GM12891 (cell line): ENCODE measurements at regions not wholly inside any gene's neighbourhood (a gene's known extent, or its start where the extent isn't known, plus 50 kb on each side); places are given as distances from the start of the nearest gene placed in this dataset.
"Not testable (repeated sequence)": the region's sequence is repeated elsewhere in the genome, so short reads cannot be mapped to it uniquely, and the experiment has no call there.

Source experiments
- DNase-seq: peaks from one replicate; pipeline ENCODE4 v3.0.0; 2011; ENCODE audit warnings: low spot score; ENCODE audit not compliant: insufficient read length
- FAIRE-seq: peaks from 2 replicates; lab custom pipeline; 2011; peaks lifted over from hg19 to GRCh38; lab: Jason Lieb, UNC
- PAX5 ChIP-seq: IDR thresholded peaks from 2 replicates; pipeline ENCODE4 v1.6.1; 2011; ENCODE audit warnings: low read length, moderate library complexity, mild to moderate bottlenecking; ENCODE audit not compliant: insufficient read depth, severe bottlenecking
- POLR2A ChIP-seq: IDR thresholded peaks from 2 replicates; pipeline ENCODE4 v1.6.1; 2011; ENCODE audit warnings: low read depth, low read length, control low read depth
- POLR2AphosphoS5 ChIP-seq: IDR thresholded peaks from 2 replicates; pipeline ENCODE4 v1.6.1; 2011; ENCODE audit warnings: low read depth, low read length, control low read depth
- POU2F2 ChIP-seq: IDR thresholded peaks from 2 replicates; pipeline ENCODE4 v1.6.1; 2011; ENCODE audit warnings: low read depth, mild to moderate bottlenecking, control low read depth, low read length, moderate library complexity
- SPI1 ChIP-seq: IDR thresholded peaks from 2 replicates; pipeline ENCODE4 v1.6.1; 2011; ENCODE audit warnings: low read depth, low read length, control low read depth
- TAF1 ChIP-seq: IDR thresholded peaks from 2 replicates; pipeline ENCODE4 v1.6.1; 2011; ENCODE audit warnings: low read depth, low read length, control low read depth

GRCh38 chr3:132987396-132987795 is 50.8 kb upstream of the TMEM108 start:
- TF ChIP-seq POLR2A (no peak), POLR2AphosphoS5 (no peak), PAX5 (no peak), TAF1 (no peak), POU2F2 (no peak), SPI1 (no peak)
- no peak for FAIRE-seq
- DNase-seq = no peak

GRCh38 chr3:132984181-132984580 is 54.0 kb upstream of the TMEM108 start:
- TF ChIP-seq SPI1 (no peak), PAX5 (no peak), POLR2A (no peak), POLR2AphosphoS5 (no peak), POU2F2 (no peak), TAF1 (no peak)
- DNase-seq (no peak), FAIRE-seq (no peak)

GRCh38 chr3:132983143-132983770 is 54.9 kb upstream of the TMEM108 start:
- FAIRE-seq (no peak), DNase-seq (no peak)
- no peak for TF ChIP-seq POLR2AphosphoS5
- TF ChIP-seq PAX5 = no peak
- TF ChIP-seq POLR2A = no peak

- FAIRE-seq (no peak), DNase-seq (no peak)
- no peak for TF ChIP-seq POU2F2
- no peak for TF ChIP-seq POLR2AphosphoS5
- no peak for TF ChIP-seq SPI1
- no peak for TF ChIP-seq TAF1
- TF ChIP-seq PAX5 = no peak
Measured at GRCh38 chr3:132981719-132982118, 56.5 kb upstream of the TMEM108 start.

- TF ChIP-seq PAX5 = no peak
- TF ChIP-seq POLR2AphosphoS5 = no peak
- TF ChIP-seq POLR2A = no peak
- TF ChIP-seq POU2F2 = no peak
- no peak for TF ChIP-seq TAF1
- TF ChIP-seq SPI1 = no peak
- DNase-seq (no peak), FAIRE-seq (no peak)
Measured at GRCh38 chr3:132980102-132980501, 58.1 kb upstream of the TMEM108 start.

GRCh38 chr3:132979606-132980005 is 58.6 kb upstream of the TMEM108 start:
- DNase-seq (no peak), FAIRE-seq (no peak)
- no peak for TF ChIP-seq POLR2A
- no peak for TF ChIP-seq SPI1
- TF ChIP-seq PAX5 = no peak

- DNase-seq, FAIRE-seq: not testable (repeated sequence)
Measured at GRCh38 chr3:132978946-132979345, 59.2 kb upstream of the TMEM108 start.

GRCh38 chr3:132978464-132978863 is 59.7 kb upstream of the TMEM108 start:
- FAIRE-seq (no peak), DNase-seq (no peak)
- TF ChIP-seq POLR2AphosphoS5 (no peak), SPI1 (peak; percentile 85), POU2F2 (no peak), PAX5 (no peak), TAF1 (no peak), POLR2A (no peak)

GRCh38 chr3:132974097-132974496 is 64.1 kb upstream of the TMEM108 start:
- TF ChIP-seq POLR2AphosphoS5 = no peak
- TF ChIP-seq SPI1 = no peak
- TF ChIP-seq PAX5 = no peak
- TF ChIP-seq POLR2A = no peak
- TF ChIP-seq POU2F2 = no peak
- TF ChIP-seq TAF1 = no peak
- DNase-seq (no peak), FAIRE-seq (no peak)

GRCh38 chr3:132973441-132973840 is 64.8 kb upstream of the TMEM108 start:
- no peak for TF ChIP-seq TAF1
- no peak for TF ChIP-seq SPI1
- TF ChIP-seq POLR2A = no peak
- no peak for TF ChIP-seq PAX5
- TF ChIP-seq POU2F2 = no peak
- no peak for TF ChIP-seq POLR2AphosphoS5
- FAIRE-seq (no peak), DNase-seq (no peak)

GRCh38 chr3:132972333-132972732 is 65.9 kb upstream of the TMEM108 start:
- no peak for FAIRE-seq
- no peak for TF ChIP-seq POLR2A
- TF ChIP-seq POLR2AphosphoS5 = no peak
- no peak for TF ChIP-seq POU2F2
- TF ChIP-seq TAF1 = no peak
- no peak for DNase-seq
